ENCODE measurements at regions not wholly inside any gene's neighbourhood (a gene's known extent, or its start where the extent isn't known, plus 50 kb on each side); places are given as distances from the start of the nearest gene placed in this dataset.

- Histone ChIP-seq H3K4me1 (ENCODE audit: insufficient read depth) (no peaks in the 10 kb centered on the region), H4K20me1 (replicated peaks; ENCODE audit: insufficient read depth) (no peaks in the 10 kb centered on the region), H3K27ac (ENCODE audit: low read depth) (no peak overlapping the region), H3F3A (replicated peaks; ENCODE audit: low read depth) (no peaks in the 10 kb centered on the region), H3K79me2 (replicated peaks; ENCODE audit: insufficient read depth) (no peaks in the 10 kb centered on the region), H3K36me3 (ENCODE audit: insufficient read depth) (no peaks in the 10 kb centered on the region), H3K9me2 (ENCODE audit: insufficient read depth) (0 out of 2 replicates have a peak, but pooled peaks cover 8% of the 10 kb centered on the region), H3K4me2 (no peak overlapping the region), H3K27me3 (ENCODE audit: insufficient read depth) (no peaks in the 10 kb centered on the region), H3K4me3 (no peak overlapping the region), H2AFZ (peak overlapping the region; percentile 29; the same call in 1 of the 2 replicates)
- Mint-ChIP-seq H3K4me1 (peaks cover 6% of the 10 kb centered on the region), H3K4me3 (no peak overlapping the region), H3K36me3 (ENCODE audit: low read depth) (no peaks in the 10 kb centered on the region), H3K27me3 (ENCODE audit: insufficient read depth, low read depth, poor library complexity) (no peaks in the 10 kb centered on the region), H3K9me3 (no peaks in the 10 kb centered on the region), H3K27ac (no peak overlapping the region)
- ATAC-seq (no peak), DNase-seq (ENCODE audit: low spot score) (no peak)
- TF ChIP-seq CTCF (conservative IDR thresholded peaks at IDR 0.05; ENCODE audit: low read depth in 2 of 2) (no peak), STAT1 (IDR thresholded peaks at IDR 0.05; ENCODE audit: unreplicated experiment) (no peak), JUNB (IDR thresholded peaks at IDR 0.05; ENCODE audit: unreplicated experiment) (no peak), ZNF462 (CRISPR knock-in tag; IDR thresholded peaks at IDR 0.05) (no peak), ZNF331 (CRISPR knock-in tag; IDR thresholded peaks at IDR 0.05; ENCODE audit: low read depth) (no peak), REST (IDR thresholded peaks at IDR 0.05; ENCODE audit: unreplicated experiment) (no peak), ETS1 (IDR thresholded peaks at IDR 0.05) (no peak)
Observed at GRCh38 chr1:65703853-65704252, 88.8 kb upstream of the PDE4B start.
